ENCODE measurements at regions not wholly inside any gene's neighbourhood (a gene's known extent, or its start where the extent isn't known, plus 50 kb on each side); places are given as distances from the start of the nearest gene placed in this dataset.
A peak's percentile ranks its signal among the peaks of the same experiment; 100 is the strongest.

DNA sequence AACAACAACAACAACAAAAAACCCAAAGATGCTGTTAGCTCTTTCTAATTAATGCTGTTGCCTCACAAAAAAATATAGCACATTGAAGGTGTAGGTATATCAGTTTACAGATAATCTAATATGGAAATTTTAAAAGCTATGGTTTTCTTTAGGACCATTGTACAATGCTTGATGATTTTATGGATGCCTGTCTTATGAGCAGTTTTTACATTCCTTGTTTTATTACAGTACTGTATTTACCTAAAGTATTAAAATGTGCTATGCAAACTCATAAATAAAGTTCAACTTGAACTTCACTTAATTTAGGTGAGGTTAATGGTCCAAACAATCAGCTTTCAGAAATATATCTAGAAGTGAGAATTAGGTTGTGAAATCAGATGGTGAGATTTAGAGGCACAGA lies 212.2 kb upstream of the GOLIM4 start:
- no peak for DNase-seq (ENCODE audit: low read depth in 2 of 2)

DNA sequence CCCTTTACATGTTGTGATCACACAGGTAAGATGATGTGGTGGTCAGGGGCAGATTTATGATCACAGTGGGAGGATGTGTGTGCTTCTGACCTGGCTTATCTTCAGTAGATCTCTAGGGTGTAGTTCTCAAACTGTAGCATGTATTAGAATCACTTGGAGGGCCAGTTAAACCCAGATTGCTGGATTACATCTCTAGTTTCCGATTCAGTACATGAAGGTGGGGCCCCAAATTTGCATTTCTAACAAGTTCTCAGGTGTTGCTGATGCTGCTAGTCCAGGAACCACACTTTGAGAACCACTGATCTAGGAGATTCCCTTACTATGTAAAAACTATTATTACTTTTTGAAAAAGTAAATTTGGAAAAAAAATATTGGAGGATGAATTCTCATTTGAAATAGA lies 199.3 kb upstream of the GOLIM4 start:
- DNase-seq (ENCODE audit: low read depth in 2 of 2) = no peak

DNA sequence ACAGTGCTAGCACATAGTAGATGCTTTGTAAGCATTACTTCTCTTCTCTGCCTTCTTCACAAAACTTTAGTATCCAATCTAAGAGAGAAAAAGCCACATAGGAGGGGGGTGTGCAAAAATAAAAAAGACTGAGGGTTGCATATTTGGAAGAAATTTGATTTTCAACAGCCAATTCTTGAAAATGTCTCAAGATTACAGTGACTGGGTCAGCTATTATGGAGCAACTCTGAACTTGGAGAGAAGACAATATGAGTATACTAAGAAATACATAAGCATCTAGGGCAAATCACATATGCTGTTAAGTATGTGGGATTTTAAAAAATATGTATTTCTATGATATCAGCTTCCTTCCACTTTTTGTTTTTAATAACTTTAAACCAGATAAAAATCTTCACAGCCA lies 196.6 kb upstream of the GOLIM4 start:
- DNase-seq (ENCODE audit: low read depth in 2 of 2) = no peak

DNA sequence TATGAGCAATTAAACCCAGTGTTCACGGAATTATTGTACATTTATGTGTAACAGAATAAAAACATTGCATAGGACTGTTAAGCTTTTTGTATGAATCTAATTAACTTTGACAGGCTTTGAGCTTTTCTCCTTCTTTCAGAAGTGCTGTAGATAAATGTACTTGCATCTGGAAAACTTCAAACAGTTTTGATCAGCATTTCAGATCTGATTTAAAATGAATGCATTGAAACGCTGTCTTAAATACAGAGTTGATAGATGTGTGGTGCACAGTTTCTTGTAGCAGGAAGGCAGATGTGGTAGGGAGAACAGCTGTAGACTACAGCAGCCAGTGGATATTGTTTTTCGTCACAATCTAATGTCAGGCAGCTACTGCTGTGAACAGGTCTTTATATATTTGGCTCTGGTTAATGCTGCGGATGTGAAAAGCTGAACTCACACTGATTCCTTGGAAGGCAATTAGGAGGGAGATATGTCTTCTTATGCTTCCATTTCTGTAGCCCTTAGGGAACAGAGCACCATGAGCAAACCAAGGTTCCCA lies 193.8 kb upstream of the GOLIM4 start:
- no peak for DNase-seq (ENCODE audit: low read depth in 2 of 2)

DNA sequence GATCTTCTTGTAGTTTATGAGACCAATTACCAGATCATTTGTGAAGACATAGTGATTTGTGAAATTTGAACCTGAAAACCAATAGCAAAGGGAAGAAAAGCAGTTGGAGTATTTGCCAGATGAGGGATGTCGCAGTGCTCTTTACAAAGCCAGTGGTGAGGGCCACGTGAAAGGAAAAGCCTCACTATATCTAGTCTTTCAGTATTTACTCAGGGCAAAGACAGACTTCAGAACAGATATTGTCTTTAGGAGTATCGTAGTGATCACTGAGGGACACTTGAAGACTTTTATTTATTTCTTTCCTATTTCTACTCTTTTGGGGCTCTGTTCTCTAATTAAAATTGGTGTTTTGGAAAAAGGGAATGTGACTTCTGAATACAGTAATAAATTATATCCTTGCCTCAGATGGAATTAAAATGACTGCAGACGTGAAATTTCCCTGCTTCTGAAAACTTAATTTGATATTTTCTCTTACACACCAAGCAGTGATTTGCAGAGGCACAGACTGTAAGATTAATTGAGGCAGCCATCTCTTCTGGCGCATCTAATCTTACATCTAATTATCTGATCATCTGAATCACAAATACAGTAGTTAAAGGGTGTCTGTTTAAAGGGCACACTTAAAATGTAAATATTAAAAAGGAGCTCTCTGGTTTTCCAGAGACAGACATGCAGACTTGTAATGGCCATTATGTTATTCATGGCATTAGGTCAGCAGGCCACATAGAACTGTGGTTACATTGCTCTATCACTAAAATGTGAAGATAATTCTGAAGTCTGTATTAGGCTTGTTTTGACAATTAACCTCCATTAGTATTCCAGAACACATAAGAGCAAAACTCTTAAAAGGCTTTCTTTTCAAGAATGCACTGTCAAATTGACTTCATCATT lies 193.0 kb upstream of the GOLIM4 start:
- DNase-seq (ENCODE audit: low read depth in 2 of 2) = no peak

DNA sequence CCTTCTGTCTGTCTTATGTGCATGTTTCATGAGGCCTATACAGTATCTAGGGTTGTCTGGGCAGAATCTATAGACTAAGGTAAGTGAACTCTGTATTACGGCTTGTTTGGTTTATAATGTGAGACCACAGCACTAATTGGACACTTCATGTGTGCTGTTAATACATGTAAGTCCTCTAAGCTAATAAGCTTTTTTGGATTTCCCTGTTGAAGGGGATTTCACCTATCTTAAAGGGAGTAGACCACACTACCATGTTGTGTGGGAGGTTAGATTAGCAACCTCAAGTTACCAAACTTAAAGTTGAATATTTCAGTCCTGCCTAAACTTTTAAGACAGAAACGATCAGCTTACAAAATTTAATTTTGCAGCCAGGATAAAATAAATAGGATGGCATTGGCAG lies 189.8 kb upstream of the GOLIM4 start:
- no peak for DNase-seq (ENCODE audit: low read depth in 2 of 2)

DNA sequence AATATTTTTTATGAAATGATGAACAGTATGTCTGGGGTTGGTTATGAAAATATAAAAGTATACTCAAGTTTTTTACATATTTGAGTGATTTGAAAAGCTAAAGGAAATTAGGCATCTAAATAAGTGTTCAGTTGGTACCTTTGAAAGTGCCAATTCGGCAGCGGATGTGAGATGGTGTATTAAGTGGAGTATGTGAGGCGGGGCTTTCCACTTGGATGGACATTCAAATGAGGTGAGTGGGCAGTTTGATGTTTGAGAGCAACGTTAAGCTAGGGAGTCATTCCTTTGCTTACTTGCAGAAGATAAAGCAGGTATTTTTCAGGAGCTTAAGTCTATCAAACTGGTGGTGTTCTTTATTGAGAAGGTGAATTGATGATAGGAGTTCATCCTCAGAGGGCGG lies 189.0 kb upstream of the GOLIM4 start:
- no peak for DNase-seq (ENCODE audit: low read depth in 2 of 2)

DNA sequence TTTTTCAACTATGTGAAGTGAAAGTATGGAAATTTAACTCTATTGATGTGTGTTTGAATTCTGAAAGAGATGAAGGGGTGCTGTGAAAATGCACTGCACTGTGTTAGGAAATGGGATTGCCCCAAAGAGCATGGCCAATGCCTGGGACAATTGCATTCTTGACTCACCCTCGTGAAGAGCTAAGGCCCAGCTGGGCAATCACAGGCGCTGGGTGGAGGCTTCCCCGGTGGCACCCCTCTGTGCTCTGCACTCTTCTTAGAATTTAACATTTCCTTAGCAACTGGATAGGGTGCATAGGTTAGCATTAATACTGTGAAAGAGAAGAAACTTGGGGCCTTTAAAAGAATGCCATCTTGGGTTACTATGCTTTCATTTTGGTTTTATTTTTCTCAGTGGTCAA lies 179.9 kb upstream of the GOLIM4 start:
- no peak for DNase-seq (ENCODE audit: low read depth in 2 of 2)

DNA sequence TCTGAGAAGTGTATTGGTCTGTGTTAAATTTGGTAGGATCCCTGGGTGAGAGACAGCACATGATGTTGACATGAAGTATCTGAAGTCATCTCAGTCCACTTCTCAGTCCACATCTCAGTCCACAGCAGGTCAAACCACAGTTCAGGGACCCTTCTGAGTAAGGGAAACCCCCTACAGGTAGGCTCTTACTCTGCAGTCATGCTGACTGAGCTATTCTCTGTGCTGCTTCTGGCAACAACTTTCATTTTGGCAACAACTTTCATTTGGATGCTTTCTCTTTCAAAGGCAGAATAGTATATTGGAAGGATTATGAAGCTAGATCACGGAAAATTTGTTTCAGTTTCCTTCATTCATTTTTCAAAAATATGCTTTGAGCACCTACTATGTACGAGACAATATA lies 178.2 kb upstream of the GOLIM4 start:
- DNase-seq (ENCODE audit: low read depth in 2 of 2) = no peak

DNA sequence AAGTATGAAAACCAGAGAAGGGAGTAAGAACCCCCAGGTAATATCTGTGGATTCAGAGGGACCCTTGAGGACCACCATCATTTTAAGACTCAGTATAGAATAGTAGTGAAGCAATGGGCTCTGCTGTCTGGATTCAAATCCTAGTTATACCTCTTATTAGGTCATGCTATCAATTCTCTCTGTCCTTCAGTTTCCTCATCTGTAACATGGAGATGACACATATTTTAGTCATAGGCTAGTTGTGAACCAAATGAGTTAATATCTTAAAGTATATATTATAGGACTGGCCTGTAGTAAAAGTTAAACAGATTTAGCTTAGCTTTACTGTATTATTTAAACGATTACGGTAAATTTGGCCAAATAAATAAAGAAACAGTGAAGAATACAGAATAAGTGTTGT lies 177.3 kb upstream of the GOLIM4 start:
- DNase-seq (ENCODE audit: low read depth in 2 of 2) = no peak

DNA sequence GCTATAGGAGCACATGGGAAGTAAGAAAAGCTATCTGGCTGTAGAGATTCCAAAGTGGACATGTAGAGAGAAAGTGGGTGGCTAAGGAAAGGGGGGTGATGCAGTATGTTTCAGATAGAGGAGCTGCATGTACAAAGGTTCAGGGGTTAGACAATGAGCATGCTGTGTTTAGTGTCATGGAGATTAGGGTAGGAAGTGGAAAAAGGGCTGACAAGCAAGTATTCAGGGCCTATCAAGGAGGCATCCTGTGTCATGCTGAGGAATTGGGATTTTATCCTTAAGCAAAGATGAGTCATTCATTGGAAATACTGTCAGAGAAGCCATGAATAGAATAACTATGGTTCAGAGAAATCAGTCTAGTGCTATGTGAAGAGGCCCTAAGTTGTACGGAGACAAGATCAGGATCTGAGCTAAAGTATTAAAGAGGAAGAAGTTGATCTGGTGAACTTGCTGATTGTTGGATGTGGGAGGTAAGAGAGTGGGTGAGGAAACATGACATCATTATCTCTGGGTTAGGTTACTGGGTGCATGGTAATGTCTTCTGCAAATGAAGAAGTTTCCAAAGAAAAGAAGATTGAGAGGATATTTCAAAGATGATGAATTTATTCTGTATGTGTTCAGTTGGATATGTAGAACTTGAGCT lies 176.7 kb upstream of the GOLIM4 start:
- DNase-seq (ENCODE audit: low read depth in 2 of 2) = no peak

DNA sequence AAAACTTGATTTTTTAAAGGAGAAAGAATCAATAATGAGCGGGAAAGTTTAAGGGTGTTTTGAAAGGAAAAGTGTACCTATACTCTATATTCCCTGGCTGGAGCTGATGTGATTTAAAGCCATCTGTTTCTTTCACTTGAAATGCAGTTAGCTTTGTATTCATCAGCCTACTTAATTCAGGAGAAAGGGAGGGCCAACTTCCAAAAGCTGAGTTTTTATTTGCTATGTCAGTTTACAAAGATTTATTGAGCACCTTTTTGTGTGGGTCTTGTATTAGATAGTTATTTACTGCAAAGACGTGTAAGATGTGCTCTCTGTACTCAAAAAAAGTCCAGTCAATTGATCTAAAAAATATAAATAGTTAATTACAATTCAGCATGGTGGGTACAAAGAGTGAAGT lies 176.2 kb upstream of the GOLIM4 start:
- no peak for DNase-seq (ENCODE audit: low read depth in 2 of 2)

DNA sequence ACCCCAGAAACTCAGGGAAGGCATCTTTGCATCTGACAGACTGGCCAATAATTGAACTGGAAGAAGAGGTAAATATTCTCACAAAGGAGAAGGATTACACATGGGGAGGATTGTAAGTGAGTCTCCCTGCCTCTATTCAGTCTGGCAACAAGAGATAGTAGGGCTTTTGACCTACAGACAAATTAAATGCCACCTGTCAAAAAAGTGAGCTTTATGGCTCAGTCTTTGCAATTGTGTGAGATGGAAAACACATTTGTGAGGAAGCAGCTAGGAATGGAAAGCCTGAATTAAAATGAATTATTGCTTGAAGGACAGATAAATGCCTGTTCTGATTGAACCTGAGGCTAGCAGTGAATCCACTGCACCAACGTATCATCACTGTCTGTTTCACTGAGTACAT lies 173.3 kb upstream of the GOLIM4 start:
- DNase-seq (ENCODE audit: low read depth in 2 of 2) = no peak

DNA sequence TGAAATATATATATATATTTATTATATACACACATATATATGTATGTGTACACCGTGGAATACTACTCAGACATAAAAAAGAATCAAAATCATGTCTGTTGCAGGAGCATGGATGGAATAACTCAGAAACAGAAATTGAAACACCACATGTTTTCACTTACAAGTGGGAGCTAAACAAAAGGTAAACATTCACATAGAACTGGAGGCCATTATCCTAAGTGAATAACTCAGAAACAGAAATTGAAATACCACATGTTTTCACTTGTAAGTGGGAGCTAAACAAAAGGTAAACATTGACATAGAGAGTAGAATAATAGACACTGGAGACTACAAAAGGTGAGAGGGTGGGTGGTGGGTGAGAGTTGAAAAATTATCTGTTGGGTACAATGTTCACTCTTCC lies 171.5 kb upstream of the GOLIM4 start:
- DNase-seq (ENCODE audit: low read depth in 2 of 2) = no peak

DNA sequence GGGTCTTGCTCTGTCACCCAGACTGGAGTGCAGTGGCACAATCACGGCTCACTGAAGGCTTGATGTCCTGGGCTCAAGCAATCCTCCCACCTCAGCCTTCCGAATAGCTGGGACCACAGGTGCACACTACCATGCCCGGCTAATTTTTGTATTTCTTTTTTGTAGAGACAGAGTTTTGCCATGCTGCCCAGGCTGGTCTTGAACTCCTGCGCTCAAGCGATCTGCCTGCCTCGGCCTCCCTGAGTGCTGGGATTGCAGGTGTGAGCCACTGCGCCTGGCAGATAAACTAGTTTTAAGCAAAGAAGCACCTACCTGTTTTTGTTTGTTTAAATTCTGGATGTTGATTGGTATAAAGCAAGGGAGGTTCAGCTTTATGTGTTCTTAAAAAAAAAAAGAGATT lies 170.6 kb upstream of the GOLIM4 start:
- no peak for DNase-seq (ENCODE audit: low read depth in 2 of 2)

DNA sequence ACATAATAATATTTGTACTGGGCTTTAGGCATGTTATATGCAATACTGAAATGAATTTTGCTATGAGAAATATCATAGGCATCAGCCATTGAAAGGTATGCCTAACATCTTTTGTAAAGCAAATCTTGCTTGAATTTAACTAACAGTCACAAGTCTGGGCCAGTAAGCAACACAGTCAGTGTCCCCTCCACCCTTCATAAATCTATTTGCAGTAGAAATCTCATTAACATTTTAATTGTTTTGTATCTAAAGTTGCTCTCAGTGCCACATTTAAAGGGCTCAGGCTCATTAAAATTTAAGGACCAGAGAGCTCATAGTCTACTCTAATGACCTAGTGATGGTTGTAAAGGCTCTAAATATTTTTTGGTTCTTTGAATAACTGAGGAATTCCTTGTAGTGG lies 167.2 kb upstream of the GOLIM4 start:
- no peak for DNase-seq (ENCODE audit: low read depth in 2 of 2)

DNA sequence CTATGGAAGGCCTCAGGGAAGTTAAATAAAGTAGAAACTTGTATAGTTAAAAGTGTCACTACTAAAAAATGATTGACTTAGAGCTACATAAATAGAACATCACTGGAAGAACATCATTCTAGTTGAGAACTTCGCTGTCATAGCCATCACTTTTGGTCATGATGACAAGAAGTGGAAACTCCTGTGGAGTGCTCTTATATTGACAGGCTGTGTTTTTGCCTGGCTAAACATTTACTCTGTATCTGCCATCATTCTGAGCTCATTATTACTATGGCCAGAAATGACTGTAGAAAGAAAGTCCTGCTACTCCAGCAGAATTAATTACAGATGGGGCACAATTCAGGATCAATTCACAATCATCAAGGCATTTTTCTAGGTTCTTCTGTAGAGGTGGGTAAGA lies 165.1 kb upstream of the GOLIM4 start:
- no peak for DNase-seq (ENCODE audit: low read depth in 2 of 2)

DNA sequence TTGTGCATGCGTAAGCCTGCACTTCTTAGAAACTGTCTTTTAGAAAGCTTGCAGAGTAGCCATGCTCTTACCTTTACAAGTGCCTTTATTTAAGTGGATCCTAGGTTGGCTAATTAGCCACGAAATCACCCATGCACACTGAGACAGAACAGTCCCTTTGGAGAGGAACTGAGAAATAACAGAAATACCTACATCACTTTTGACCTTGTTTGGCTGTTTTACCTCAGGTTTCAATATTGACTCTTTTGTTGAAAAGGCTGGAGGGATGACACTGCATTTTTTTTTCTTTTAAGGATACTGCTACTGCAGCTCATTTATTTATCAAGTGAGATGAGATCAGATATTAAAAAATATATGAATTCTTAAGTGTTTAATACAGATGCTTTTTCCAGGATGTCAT lies 155.6 kb upstream of the GOLIM4 start:
- DNase-seq (ENCODE audit: low read depth in 2 of 2) = no peak

DNA sequence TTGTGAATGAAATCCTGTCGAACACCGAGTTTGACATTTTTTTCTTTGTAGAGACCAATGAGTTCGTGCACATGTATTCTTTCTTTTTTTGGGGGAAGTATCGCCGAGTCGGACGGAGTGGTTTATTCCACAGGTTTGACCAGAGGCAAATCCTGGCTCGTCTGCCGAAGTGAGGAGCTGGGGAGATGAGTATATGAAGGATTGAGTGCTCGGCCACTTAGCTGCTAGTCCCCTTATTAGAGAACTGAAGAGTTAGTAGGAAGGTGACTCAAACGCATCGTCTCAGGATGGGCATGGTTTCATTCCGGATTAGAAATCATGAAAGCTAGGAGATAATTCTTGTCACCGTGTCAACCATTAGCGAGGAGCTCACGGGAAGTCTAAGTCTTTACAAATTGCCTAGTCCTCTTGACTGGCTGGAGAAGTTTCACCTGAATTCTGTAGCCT lies 154.7 kb upstream of the GOLIM4 start:
- no peak for DNase-seq (ENCODE audit: low read depth in 2 of 2)

DNA sequence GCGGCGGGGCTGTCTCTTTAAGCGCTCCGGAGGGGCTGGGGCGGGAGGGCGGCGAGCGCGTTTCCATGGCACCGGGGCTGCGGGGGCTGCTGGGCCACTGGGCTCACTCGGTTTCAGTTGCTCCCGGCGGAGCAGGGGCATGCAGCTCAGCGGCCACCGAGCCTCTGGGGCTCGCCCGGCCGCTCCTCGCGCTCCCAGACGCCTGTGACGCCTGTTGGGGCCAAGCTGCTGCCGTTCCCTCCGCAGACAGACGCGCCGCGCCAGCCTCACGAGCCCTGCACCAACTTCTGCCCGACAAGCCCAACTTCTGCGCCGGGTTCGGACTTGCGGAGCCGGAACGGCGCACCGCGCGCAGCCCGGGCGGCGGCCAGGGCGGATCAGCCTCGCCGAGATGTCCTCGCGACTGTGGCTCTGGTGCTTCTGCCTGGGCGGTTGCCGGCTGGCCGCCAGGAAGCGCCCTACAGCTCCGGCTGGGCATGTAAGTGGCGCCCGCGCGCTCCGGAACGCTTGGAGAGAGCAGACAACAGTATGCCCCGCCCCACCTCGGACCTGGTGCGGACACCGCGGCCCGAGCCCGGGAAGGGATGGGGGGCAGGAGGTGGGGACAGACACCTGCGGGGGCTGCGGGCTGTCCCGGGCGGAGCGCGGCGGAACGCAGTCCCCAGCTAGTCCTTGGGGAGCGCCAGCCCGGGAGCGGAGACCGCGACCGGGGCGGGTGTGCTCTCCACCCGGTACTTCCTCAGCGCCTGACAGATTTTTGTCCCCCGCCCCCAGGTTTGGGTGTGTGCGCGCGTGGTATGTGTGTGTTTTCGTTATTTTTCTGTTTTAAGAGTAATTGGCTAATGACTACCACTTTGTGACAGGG lies 154.1 kb upstream of the GOLIM4 start:
- peak; percentile 8 to 18 for DNase-seq (ENCODE audit: low read depth in 2 of 2)

DNA sequence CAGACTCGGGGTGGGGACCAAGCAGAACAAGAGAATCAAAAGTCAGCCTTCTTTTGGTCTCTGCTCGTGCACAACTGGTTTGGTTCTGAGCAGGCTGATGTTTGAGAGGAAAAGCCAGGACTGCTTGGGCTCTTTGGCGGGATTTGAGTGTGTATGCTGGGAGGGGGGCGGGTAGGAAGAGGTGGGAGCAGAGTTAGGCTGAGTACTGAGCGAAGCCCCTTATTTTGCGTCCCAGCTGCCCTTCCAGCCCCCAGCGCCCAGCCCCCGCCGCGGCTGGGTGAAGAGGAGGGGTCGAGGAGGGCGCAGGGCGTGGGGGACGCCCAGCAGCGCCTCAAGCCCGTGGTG lies 153.5 kb upstream of the GOLIM4 start:
- no peak for DNase-seq (ENCODE audit: low read depth in 2 of 2)

Measured in fibroblast of skin of left quadriceps (primary cell).